T-helper 2 cell (primary cell): ENCODE measurements at regions not wholly inside any gene's neighbourhood (a gene's known extent, or its start where the extent isn't known, plus 50 kb on each side); places are given as distances from the start of the nearest gene placed in this dataset.

Source experiments
- DNase-seq, 5 experiments: peaks; one replicate each; pipeline versions ENCODE4 v3.0.0 to v3.0.0-alpha.2; 2012 to 2022

GRCh38 chr11:37100008-37100407, 502.0 kb upstream of the RAG2 start:
- DNase-seq = no peak

- no peak for DNase-seq
These were observed 494.5 kb upstream of the RAG2 start for GRCh38 chr11:37092487-37092886.

- no peak for DNase-seq
These were observed 491.4 kb upstream of the RAG2 start for GRCh38 chr11:37089439-37089838.

DNA sequence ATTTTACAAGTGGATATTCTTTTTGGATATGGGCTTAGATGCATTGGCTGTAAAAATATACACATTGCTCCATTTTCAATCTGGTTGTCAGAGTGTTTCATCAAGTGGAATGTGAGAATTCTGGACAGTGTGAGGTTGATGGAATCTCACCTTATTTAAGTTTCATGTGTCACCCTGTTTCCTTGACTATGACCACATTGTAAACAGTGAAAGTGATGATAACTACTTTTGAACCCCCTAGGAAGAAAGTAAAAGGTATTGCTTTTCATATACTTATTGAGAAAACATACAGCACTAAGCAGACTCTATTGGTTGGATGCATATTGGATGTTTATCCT, 490.5 kb upstream of the RAG2 start:
- no peak for DNase-seq

- DNase-seq = no peak
These were observed 489.9 kb upstream of the RAG2 start for GRCh38 chr11:37087650-37088572.

- no peak for DNase-seq
These were observed 480.5 kb upstream of the RAG2 start for GRCh38 chr11:37078521-37078920.

GRCh38 chr11:37076866-37077265, 478.8 kb upstream of the RAG2 start:
- no peak for DNase-seq

DNA sequence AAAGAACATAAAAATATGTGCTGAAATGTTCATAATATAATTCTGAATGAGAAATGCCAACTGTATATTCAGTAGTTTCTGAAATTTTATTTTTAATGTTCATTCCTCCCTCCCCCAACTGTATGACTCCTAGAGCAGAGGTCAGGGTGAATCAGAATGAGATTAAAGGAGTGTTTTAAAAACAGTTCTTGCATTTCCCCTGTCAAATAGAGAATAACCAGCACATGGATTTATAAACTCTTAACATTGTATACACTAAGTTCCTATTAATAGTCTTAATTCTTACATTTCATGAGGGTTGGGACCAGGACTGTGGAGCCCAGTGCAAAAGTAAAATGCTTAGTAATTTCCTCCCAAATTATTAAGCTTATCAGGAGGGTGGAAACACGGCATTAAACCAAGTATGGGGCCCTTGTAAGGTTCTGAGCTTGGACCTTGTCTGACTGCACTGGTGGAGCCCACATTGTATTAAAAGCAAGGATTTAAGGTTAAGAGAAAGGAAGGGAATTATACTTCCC, 474.6 kb upstream of the RAG2 start:
- no peak for DNase-seq

- DNase-seq = no peak
These were observed 452.3 kb upstream of the RAG2 start for GRCh38 chr11:37050311-37050710.

DNA sequence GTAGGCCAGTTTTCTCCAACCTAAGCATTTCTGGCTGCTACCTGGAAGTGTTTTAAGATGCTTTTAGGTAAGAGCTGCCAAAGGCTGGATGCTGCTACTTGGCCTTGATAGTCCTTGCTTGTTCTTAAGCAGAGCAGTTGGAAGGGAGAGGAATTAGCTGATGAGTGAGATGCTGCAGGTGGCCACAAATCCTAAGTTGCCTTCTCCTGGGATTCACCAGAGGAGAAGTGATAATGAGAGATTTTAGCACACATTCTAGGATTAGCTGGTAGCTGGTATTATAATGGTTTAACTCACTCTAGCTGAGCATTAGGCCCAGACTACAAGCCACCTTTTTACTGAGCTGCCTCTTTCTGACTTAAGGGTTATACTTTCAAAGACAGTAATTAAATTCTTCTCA, 442.9 kb upstream of the RAG2 start:
- no peak for DNase-seq

DNA sequence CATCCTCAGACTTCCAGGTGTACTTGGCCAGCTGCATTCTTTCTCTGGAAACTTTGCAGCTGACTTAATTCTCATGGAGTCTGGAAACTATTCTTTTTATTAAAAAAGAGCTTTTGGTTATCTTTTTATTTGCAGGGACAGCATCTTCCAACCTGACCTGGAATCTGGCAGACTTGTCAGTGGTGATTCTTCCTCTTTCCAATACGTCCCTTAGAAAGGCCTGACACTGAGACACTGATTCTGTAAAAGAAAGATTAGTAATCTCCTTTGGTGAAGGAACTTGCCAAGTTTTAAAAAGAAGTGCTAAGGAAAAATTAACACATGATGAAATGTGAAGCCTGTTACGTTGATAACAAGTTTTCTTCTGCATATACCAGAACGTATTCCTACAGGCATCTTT, 440.9 kb upstream of the RAG2 start:
- DNase-seq = no peak

DNA sequence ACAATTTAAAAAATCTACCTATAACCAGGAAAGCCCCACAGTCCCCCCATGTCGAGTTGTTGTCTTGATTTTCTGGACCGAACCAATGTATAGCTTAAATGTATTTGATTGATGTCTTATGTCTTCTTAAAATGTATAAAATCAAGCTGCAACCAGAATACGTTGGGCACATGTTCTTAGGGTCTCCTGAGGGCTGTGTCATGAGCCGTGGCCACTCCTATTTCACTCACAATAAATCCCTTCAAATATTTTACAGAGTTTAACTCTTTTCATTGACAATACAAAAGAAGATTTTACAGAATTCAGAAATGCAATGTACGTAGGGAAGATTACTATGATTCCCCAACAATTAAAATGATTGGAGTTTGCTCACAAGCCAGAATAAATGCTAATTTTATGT, 428.7 kb upstream of the RAG2 start:
- no peak for DNase-seq

GRCh38 chr11:37026326-37026725, 428.3 kb upstream of the RAG2 start:
- DNase-seq = no peak

- no peak for DNase-seq
These were observed 408.5 kb upstream of the RAG2 start for GRCh38 chr11:37006563-37006962.

GRCh38 chr11:37002831-37003230, 404.8 kb upstream of the RAG2 start:
- no peak for DNase-seq

DNA sequence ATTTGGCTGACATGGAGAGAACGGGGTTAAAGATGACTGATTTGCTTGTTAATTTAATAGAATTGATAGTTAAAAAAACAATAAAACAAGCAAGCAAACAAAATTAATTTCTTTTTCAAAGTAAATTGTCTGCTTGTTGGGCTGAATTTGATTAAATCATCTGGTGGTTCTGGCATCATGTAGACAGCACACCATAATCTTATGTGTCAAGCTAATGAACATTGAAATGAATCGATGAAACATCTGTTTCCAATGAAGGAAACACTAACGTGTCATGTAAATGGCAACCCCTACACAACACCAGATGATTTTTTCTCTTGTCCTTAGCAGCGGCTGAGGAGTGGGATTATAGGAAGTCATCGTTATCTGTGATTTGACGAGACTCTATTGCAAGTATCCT, 399.6 kb upstream of the RAG2 start:
- no peak for DNase-seq

DNA sequence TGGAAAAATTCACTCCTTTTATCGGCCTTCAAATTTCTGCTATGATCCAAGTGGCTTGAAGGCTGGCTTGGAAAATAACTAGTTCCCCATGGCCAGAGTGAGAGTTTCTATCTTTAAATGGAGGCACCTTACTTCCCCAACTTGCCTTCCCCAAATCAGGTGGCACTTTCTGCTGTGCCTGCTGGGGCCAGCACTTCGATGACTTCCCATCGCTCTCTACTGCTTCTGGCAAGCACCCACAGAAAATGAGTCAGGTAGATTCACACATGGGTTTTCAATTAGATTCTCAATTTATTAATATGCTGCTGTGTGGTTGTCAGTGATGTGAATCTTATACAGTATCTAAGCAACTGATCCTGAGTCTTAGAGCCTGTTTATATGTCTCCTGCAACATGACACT, 398.8 kb upstream of the RAG2 start:
- DNase-seq = no peak

DNA sequence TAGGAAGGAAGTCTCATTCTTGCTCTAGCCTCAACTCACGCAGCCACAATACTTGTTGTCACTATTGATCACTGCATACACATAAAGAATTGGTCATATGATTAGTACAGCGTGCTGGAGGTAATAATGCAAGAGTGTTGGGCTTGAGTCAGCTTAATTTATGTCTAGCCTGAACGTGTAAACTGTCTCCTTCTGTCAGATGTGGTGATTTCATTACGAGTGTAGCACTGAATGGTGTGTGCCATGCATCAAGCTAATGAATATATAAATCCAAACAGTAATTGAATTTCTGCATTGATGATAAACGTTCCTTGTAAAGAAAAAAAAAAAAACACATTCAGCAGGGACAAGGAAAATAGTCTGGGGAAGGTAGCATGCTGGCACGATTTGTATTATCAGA, 396.2 kb upstream of the RAG2 start:
- no peak for DNase-seq

GRCh38 chr11:36988556-36988955, 390.5 kb upstream of the RAG2 start:
- DNase-seq = no peak

GRCh38 chr11:36985562-36985961, 387.5 kb upstream of the RAG2 start:
- DNase-seq = no peak

GRCh38 chr11:36976741-36977140, 378.7 kb upstream of the RAG2 start:
- DNase-seq = no peak

DNA sequence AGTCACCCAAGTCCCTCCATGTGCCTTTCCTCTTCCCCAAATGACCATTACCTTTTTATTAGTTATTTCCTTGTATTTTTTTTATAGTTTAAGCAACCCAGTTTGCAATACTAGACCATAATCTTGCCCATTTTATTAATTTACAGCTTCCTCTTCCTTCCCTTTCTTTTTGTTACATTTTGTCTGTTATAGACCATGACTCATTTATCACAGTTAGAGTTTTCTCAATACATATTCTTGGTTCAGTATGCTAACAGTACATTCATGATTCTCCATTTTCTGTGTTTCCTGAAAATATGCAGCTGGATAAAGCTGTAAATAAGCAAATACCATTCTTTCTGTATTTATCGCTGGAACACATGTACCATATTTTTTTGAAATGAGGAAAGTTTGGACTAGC, 376.7 kb upstream of the RAG2 start:
- DNase-seq = no peak

DNA sequence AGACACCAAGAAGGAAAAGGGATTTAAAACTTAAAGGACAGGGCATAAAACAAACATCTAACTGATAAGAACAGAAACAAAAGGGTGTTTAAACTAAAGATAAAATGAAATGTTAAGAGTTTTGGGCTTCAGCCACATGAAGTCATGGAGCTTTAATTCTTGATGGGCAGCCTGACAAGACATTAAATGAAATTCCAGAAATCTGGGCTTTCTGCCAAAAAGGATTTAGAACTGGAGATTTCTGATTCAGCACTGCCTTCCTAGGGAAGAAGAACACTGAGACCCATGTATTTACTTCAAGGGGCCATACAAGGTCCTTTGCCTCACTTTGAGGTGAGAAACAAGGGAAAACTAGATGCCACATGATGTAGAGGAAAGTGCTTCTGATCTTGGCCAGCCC, 355.9 kb upstream of the RAG2 start:
- DNase-seq = no peak

- DNase-seq = no peak
These were observed 350.6 kb upstream of the RAG2 start for GRCh38 chr11:36948460-36949127.
